Stimulated activated CD4-positive, alpha-beta T cell treated with anti-CD3 and anti-CD28 coated beads, Interleukin-12 subunit alpha, Interleukin-12 subunit beta, amount 100 ng/mL, for 4 hours (primary cell): ENCODE measurements at regions not wholly inside any gene's neighbourhood (a gene's known extent, or its start where the extent isn't known, plus 50 kb on each side); places are given as distances from the start of the nearest gene placed in this dataset.
A peak's percentile ranks its signal among the peaks of the same experiment; 100 is the strongest.

Experiments used
- DNase-seq: peaks from one replicate; pipeline ENCODE4 v3.0.0-alpha.2; 2020

DNA sequence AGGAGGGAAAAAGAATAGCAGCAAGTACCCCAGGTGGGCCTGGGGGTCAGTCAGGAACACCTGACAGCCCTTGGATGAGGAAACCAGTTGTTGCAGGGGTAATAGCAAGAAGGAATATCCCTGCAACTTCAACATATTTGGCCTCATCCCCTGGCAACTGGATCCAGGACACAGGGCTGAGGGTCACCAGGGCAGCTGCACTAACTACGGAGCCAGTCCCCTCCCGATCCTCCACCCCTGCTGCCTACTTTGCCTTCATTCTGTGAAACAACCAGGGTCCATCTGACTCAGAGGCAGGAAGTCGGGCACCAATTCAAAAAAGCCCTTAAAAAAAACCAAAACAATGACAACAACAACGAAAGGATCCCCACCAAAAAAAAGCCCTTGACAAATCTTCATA, 52.9 kb downstream of the FRMPD3 start:
- DNase-seq, result no peak

DNA sequence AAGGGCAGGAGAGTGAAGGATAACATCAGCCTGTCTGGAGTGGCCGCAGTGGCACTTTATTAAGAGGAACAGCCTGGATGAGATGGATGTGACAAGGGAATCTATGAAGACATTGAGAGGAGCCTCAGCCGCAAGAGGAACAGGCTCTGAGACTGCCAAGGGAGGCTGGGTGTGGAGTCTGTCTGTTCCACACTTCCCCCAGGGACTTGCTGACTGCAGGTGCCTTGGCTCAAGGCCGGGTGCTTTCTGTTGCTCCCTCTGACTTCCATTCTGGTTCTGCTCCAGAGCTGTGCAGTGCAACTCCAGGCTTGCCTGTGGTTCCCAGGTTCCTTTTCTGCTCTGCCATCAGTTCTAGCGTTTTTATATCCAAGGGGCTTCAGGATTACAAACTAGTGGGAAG, 54.6 kb downstream of the FRMPD3 start:
- no peak for DNase-seq

DNA sequence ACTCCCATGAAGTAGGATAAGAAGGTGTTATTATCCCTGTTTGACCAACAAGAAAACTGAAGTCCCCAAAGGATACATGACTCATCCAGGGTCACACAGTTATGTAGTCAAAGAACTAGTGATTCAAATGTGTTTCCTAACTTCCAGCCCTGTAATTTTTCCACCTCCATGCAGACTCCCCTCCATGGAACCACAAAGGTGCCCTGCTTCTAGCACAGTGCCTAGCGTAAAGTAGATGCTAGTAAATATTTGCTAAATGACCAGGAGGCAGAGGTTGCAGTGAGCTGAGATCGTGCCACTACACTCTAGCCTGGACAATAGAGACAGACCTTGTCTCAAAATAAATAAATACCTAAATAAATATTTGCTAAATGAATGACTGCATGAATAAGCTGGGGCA, 55.8 kb downstream of the FRMPD3 start:
- no peak for DNase-seq

DNA sequence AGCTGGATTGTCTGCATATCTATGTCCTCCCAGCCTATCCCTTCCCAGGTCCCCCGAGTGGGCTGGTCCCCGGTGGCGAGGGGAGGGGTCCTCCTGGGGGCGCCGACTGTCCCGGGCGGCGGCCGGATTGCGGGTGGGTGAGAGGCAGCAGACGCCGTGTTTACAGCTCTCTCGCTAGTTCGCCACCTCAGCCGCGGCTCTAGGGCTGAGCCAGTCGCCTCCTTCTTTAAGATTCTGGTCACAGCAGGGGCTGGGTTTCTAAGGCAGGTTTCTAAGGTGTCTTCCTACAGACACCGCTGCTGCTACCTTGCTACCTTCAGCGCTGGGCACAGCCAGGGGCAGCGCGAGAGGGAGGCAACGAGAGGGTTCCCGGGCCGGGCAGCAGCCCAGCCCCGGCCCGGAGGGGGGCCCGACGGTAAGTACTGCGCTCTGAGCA, 57.2 kb downstream of the FRMPD3 start:
- DNase-seq, result peak; percentile 0

DNA sequence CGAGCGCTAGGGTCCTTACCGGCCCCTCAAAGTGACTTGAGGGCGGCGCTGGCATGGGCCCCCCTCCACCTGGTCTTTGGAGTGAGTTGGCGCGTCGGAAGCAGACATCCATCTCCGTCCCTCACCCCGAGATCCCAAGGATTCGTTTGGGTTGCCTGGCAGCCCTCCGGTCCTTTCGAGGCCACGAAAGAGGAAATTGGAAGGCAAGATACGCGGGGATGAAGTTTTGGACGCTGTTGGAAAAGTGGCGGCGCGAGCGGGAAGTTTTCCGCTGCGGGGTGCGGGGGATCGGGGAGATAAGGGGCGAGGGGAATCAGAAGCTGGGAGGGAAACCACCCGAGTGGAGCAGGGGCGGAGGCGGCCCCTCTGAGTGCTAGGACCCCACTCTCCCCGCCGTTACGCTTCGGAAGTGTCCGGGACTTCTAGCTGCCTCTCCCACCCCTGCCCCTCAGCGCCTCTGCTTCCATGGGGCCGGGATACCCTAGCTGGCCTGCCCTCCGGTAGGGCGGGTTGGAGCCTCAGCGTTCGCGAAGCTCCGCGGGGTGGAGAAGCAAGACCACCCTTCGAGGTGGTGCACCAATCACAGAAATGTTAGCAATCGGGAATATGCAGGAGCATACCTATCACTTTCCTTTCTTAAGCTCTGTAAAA, 57.8 kb downstream of the FRMPD3 start:
- DNase-seq, result peak; percentile 0

DNA sequence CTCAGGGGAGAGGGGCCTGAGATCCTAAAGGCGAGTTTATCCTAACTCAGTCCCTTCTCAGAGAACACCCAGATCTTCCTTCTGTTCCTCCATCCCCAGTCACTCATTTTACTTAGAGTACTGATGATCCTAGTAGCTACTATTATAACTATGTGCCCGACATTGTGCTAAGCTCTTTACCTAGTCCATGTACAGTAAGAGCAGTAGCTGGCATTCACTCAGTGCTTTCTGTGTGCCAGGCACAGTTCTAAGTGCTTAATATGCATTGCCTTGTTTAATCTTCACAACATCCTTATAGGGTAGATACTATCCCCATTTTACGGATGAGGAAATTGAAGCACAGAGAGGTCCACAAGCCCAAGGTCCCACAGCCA, 58.3 kb downstream of the FRMPD3 start:
- DNase-seq, result no peak

DNA sequence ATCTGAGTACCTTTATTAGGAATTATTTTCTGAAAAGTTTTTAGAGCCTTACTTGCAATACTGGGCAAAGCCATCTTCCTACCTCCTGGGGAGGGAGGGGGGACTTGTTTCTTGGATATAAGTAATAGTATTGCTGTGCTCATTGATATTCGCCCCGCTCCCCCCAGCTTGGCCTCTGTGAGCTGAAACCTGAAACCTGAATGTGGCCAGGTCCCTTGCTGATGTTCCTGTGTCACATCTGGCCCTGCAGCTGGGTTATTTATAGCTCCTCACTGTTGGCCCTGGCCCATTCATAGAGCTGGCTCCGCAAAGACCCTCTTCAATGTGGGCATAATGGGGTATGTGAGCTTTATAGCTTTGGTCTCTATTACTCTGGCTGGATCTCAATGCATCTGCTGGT, 59.5 kb downstream of the FRMPD3 start:
- no peak for DNase-seq

DNA sequence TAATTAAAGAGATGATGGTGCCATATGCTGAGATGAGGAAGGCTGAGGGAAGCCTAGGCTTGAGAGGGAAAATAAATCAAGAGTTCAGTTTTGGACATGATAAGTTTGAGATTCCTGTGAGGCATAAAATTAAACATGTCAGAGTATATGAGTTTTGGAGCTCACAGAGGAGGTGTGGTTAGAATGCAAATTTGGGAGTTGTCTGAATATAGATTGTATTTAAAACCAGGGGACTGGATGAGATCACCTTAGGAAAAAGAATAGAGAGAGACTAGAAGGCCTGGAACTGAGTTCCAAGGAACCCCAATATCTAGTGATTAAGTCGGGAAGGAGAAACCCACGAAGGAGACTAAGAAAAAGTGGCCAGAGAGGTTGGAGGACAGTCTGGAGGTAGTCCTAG, 65.5 kb downstream of the FRMPD3 start:
- no peak for DNase-seq

DNA sequence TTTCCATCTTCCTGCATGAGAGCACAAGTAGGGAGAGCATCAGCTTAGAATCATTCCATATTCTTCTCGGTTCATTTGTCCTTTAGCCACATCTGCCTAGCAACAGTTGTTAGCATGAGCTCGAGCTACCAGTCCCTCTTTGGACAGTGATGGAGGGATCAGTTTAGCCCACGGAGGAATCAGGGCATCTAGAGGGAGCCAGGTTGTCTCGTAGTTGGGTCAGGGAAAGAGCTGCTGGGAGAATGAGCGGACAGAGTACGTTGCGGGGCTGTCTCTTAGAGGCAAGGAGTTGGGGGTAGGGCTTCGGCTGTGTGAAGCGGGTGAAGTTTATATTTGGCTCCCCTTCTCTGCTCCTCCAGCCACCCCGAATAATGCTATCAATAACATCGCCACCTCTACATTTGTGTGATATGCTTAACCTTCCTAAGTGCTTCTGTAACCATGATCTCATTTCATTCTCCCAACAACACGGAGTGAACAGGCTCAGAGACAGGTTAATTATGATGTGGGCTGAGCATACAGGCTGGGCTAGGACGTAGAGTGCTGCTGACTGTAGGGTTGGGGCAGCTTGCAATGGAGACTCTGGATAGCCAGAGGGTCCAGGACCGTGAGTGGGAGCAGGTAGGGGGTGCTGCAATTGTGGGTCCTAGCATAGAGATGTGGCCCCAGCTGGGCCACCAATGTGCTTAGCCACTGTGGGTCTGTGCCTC, 72.6 kb downstream of the FRMPD3 start:
- DNase-seq, result no peak

DNA sequence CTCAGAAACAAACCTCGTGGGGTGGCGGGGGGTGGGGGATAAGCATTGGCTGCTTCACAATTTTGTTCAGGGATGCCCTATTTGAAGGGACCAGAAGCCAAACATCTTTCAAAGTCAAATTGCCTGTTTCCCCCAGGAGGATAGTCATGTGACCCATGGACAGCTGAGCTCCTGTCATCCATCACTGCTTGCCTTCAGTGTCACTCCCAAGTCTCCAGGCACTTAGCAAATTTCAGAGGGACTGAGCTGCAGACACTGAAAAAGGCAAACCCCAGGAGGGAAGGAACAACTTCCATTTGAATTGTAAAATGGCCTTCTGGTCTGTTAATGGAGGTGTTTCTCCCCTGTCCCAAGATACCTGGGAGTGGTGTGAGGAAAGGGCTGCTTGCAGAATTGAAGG, 73.4 kb downstream of the FRMPD3 start:
- no peak for DNase-seq

DNA sequence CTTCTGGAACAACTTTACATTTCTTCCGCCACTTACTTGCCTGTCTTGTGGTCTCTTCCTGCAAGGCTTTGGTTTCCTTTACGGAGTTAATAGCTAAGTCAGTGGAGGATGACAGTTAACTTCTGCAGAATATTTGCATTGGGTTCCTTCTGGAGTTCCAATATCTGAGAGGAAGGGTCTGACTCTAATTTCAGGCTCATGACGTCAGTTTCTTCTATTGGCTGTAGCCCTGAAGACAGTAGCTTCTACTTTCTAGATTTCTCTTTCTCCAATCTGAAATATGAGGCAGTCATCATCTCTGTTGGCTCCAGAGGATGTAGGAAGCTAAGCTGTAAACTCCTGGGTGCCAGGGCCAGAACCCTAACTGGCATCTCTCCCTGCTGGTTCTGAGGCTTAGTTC, 76.7 kb downstream of the FRMPD3 start:
- no peak for DNase-seq

DNA sequence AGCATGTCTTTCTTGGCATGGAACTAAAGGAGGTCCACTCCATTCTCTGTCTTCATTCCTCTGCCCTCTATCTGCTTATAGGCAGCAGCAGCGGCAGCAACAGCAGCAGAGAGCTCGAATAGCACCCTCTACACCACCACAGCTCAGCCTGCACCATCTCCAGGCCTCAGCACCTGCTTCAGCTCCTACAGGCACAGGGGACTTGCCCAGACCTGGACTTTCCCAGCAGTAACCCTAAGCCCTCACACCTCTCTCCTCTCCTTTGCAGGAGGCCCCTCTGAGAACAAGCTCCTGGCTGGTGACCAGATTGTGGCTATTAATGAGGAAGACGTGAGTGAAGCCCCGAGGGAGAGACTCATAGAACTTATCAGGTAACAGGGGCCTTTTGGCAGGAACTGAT, 80.7 kb downstream of the FRMPD3 start:
- no peak for DNase-seq

DNA sequence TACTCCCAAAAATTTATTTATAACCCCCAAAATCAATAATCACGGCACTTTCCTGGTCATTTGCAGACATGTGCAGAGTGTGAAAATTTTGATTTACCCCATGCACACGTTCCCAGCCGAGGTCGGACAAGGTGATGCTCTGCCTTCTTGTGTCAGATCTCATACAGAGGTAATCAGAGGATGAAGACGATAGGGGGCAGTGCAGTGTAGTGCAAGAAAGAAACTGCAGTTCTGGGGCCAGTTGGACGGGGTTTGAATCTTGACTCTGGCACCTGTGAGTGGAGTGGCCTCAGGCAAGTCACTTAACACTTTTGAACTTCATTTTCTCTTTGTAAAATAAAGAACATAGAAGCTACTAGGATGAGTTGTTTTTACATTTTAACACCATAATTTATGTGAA, 88.4 kb downstream of the FRMPD3 start:
- peak; percentile 2 for DNase-seq

DNA sequence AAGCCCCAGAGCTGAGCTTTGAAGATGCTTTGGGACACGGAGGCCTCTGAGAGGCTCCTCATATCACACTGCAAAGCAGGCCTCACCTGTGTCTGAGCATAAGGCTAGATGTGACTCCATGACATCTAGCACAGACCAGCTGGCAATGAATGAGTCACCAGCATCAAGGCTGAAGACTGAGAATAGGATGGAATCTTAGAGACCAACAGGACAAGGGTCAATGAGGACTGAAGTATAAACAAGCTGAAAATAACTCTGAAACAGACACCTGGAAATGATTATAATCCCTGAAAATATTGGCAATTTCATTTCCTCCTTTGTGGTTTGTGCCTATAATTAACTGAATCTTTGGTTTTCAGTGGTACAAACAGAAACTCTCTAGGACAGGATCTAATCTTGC, 87.1 kb upstream of the PRPS1 start:
- no peak for DNase-seq

DNA sequence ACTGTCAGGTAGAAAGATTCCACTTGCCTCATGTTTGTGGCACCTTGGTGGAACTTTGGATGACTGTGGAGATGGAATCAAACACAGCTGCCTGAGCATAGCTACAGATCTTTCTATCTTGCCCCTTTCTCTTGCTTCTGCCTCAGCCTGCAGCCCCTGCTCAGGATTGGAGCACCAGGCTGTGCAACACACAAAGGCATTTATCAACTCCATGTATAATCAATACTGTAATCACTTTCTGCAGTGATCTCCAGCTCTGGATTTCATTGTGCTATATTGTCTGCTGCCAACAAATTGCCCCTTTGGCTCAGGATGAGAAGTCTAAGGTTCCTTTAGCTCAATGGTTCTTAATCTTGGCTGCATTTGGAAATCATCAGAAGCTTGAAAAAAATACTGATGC, 86.3 kb upstream of the PRPS1 start:
- no peak for DNase-seq

DNA sequence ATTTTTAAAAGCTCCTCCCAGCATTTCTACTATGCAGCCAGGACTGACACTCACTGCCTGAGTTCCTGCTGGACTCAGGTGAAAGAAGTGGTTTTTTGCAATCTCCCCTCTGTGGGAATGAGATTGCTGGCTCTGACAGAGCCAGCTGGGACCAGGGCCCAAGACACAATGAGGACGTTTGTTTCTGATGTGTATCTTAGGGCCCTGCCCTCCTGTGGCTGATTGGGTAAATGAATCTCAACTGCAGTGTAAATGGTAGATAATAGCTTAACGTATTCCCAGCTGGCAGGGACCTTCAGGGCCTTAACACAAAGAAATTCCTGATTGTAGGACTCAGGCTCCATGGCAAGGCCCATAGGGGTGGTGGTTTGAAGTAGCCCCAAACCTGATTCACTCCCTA, 85.8 kb upstream of the PRPS1 start:
- DNase-seq, result no peak

DNA sequence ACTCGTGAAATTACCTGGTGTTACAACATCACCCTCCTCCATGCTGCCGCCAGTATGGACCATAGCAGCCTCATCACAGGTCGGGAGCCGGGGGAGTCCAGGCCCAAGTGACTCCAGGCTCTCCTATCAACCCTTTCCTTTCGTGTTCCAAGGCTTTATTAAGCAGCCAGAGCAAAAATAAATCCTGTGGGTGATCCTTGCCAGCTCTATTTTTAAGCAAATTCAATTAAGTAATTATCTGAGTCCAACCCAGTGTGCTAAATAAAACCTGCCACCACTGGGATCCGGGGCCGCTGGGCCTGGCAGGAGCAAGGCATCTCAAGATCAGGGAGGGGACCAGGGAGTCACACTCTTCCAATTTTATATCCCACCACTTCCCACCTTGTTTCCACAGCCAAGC, 80.7 kb upstream of the PRPS1 start:
- no peak for DNase-seq

DNA sequence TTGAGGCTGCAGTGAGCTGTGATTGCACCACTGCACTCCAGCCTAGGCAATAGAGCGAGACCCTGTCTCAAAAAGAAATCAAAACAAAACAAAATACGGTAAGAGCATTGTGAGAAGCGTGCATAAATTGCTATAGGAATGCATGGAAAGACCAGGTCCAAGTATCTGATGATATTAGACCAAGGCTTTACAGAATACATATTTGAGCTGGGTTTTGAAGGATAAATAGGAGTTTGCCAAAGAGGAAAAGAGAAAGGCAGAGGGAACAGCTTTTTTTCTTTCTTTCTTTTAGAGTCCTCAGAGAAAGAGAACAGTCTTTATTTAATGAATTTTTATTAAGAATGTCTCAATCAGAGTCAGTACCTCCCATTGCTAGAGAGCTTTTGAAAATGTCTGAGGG, 79.5 kb upstream of the PRPS1 start:
- no peak for DNase-seq

DNA sequence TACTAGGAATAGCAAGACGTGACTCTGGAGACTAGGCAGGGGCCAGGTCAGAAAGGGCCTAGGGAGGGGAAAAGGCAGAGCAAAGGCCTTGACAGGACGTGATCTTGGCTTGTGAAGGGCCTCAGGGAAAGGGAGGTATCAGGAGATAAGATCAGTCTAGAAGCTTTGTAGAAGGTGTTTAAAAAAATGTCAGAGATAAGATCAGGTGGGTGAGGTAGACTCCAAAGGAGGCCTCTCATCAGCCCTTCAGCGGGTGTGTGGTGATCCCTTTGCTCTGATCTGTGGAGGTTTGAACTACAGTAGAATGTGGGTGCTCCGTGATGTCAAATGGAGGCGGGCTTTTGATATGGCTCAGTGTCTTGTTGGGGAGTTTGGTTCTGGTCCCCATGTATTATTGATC, 78.8 kb upstream of the PRPS1 start:
- no peak for DNase-seq

DNA sequence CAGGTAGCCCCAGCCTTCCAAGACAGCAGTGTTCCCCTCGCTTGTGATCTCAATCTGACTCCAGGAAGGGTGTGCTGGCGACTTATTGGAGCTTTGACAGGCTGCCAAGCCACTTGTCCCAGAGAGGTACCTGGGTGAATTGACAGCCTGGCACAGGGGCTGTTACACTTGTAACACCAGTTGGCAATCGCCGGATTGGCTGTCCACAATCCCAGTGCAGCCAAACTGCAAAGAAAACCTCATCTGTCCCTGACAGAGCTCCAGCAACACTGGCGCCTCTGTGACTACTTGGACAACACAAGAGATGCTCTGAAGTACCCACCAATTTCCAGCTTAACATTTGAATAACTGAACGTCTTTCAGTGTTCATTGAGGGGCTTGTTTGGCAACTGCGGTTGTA, 76.8 kb upstream of the PRPS1 start:
- DNase-seq, result no peak

DNA sequence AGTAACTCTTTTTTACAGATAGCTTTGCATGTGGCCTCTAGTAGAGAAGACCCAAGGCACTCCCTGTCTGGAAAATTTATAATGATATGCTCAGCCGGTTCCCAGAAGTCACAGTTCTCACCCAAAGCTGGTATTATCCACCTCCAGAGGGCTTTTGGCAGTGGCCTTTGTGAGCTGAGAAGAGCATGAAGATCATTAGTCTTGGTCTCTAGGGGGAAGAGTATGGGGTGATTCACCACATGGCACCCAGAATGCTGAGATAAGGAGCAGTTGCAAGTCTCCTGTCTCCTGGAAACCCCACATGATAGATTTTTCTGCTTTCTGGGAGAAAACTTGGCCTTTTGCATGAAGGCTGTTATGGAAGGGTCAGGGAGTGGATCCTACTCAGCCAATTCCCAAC, 75.4 kb upstream of the PRPS1 start:
- no peak for DNase-seq

DNA sequence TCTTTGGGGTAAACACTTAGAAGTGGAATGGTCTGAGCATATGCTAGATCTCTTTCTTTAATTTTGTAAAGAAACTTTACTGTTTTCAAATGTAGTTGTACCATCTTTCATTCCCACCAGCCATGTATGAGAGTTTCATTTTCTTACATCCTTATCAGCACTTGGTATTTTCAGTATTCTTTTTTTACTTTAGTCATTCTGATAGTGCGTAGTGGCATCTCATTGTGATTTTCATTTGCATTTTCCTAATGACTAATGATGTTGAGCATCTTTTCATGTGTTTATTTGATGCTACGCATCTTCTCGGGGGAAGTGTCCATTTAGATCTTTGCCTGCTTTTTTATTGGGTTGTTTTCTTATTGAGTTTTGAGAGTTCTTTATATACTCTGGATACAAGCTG, 71.3 kb upstream of the PRPS1 start:
- no peak for DNase-seq

DNA sequence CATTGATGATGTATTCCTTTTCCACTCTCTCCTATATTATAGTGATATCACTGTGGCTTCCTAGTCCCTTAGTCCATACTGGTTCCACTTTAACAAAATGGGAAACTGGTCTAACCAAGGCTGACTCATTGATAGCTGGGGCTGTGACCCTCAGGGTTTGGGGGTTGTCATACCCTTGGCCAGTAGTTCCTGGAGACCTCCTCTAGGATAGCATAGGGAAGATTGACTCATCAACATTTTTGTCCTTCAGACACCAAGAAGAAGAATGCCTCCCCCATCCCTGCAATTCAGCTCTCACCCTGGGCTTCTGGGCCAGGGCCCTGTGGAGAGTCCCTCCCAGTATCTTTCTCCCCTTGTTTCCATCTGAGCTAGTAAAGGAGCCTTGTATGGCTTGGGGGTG, 68.8 kb upstream of the PRPS1 start:
- no peak for DNase-seq

DNA sequence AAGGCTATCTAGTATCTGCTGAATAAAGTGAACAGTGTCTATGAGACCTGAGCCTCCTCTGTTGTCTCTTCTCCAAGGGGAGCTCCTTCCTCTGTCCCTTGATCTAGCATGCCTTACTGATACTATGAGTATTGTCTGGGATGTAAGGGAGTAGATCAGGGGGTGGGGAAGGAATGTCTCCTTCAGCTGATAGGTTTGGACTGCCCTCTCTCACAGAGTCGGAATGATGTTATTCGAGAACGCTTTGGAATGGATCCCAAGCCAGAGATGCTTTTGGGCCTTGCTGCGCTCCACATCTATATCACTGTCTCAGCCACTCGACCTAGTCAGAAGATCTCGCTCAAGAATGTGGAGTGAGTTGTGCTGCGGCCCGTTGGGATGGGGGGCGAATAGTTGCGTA, 68.3 kb upstream of the PRPS1 start:
- no peak for DNase-seq

DNA sequence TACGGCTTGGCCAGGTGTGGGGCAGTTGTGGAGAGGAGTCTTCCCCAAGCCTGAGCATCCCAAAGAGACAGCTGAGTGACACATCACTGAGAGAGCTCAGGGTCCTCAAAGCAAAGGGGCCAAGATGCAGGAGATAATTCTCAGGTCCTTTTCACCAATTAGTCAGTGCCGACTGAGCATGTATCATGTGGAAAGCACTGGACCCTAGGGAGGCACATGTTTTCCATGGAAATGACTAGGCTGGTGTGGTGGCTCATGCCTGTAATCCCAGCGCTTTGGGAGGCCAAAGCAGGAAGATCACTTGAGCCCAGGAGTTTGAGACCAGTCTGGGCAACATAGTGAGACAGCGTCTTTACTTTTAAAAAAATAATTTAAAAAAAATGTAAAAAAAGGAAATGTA, 67.3 kb upstream of the PRPS1 start:
- no peak for DNase-seq
